ENCODE measurements at regions not wholly inside any gene's neighbourhood (a gene's known extent, or its start where the extent isn't known, plus 50 kb on each side); places are given as distances from the start of the nearest gene placed in this dataset.

- TF ChIP-seq CTCF (IDR thresholded peaks at IDR 0.05; ENCODE audit: borderline replicate concordance, extremely low read depth, low read length, poor library complexity, severe bottlenecking) (no peak), EZH2 (IDR thresholded peaks at IDR 0.05; ENCODE audit: borderline replicate concordance, low read depth, low read length, severe bottlenecking) (no peak)
These were observed 242.9 kb downstream of the BARHL2 start for GRCh38 chr1:90474158-90474557.

Measured in DND-41 (cell line).